Mesendoderm (in vitro differentiated cells): ENCODE measurements at regions not wholly inside any gene's neighbourhood (a gene's known extent, or its start where the extent isn't known, plus 50 kb on each side); places are given as distances from the start of the nearest gene placed in this dataset.

Experiments
- DNase-seq: peaks from one replicate; pipeline ENCODE4 v3.0.0; 2013
- H2AK5ac ChIP-seq: 2 replicates; pipeline ENCODE4 v1.6.1; 2013; ENCODE audit warnings: low read length, inconsistent platforms
- H2BK120ac ChIP-seq: 2 replicates; pipeline ENCODE4 v1.6.1; 2013; ENCODE audit warnings: low read depth, mild to moderate bottlenecking, low read length, moderate library complexity, mixed read lengths
- H2BK15ac ChIP-seq: replicated peaks from 2 replicates; pipeline ENCODE4 v1.6.1; 2013; ENCODE audit warnings: low read depth, mild to moderate bottlenecking, moderate library complexity
- H2BK5ac ChIP-seq: 2 replicates; pipeline ENCODE4 v1.6.1; 2013; ENCODE audit warnings: low read length, inconsistent platforms
- H3K18ac ChIP-seq: 2 replicates; pipeline ENCODE4 v1.6.1; 2013; ENCODE audit warnings: mild to moderate bottlenecking, low read length, mixed read lengths
- H3K23ac ChIP-seq: one replicate; pipeline ENCODE4 v1.6.1; 2013; ENCODE audit warnings: low read length
- H3K27ac ChIP-seq: 2 replicates; pipeline ENCODE4 v1.5.1; 2013; ENCODE audit warnings: low read depth, mild to moderate bottlenecking, inconsistent platforms, low read length, moderate library complexity
- H3K27me3 ChIP-seq: 2 replicates; pipeline ENCODE4 v1.6.1; 2013; ENCODE audit warnings: low read length, control low read depth, mild to moderate bottlenecking, inconsistent platforms; ENCODE audit not compliant: insufficient read depth, poor library complexity
- H3K36me3 ChIP-seq: 2 replicates; pipeline ENCODE4 v1.6.1; 2013; ENCODE audit warnings: low read length, inconsistent platforms; ENCODE audit not compliant: control insufficient read depth, insufficient read depth
- H3K4ac ChIP-seq: one replicate; pipeline ENCODE4 v1.6.1; 2013; ENCODE audit warnings: low read depth, mild to moderate bottlenecking, low read length, moderate library complexity
- H3K4me1 ChIP-seq: 2 replicates; pipeline ENCODE4 v1.6.1; 2013; ENCODE audit warnings: low read depth, low read length, inconsistent platforms; ENCODE audit not compliant: control insufficient read depth
- H3K4me2 ChIP-seq: 2 replicates; pipeline ENCODE4 v1.6.1; 2013; ENCODE audit warnings: low read length
- H3K4me3 ChIP-seq: 2 replicates; pipeline ENCODE4 v1.5.1; 2013; ENCODE audit warnings: mild to moderate bottlenecking, low read length
- H3K56ac ChIP-seq: one replicate; pipeline ENCODE4 v1.6.1; 2013; ENCODE audit warnings: low read length
- H3K79me1 ChIP-seq: 2 replicates; pipeline ENCODE4 v1.6.1; 2013; ENCODE audit warnings: low read length, inconsistent platforms
- H3K79me2 ChIP-seq: 2 replicates; pipeline ENCODE4 v1.6.1; 2013; ENCODE audit warnings: mild to moderate bottlenecking, low read length; ENCODE audit not compliant: control insufficient read depth, insufficient read depth
- H3K9ac ChIP-seq: 2 replicates; pipeline ENCODE4 v1.6.1; 2013; ENCODE audit warnings: low read length, inconsistent platforms
- H4K5ac ChIP-seq: one replicate; pipeline ENCODE4 v1.6.1; 2013; ENCODE audit warnings: low read length
- H4K8ac ChIP-seq: one replicate; pipeline ENCODE4 v1.6.1; 2013; ENCODE audit warnings: low read depth, mild to moderate bottlenecking, control low read depth, low read length, moderate library complexity
- WGBS: extraction: QIAGEN DNeasy Blood & Tissue Kit; methylation state at CpG from one replicate; pipeline ENCODE4 v1.1.7; 2013; ENCODE audit warnings: low lambda C conversion rate, missing lambda C conversion rate; ENCODE audit not compliant: insufficient coverage; ENCODE audit errors: extremely low coverage; 5-methylcytosine and 5-hydroxymethylcytosine counted together

GRCh38 chr10:61356354-61356753, 96.8 kb downstream of the TMEM26 start:
- Histone ChIP-seq H4K8ac (no peak overlapping the region), H3K36me3 (no peaks in the 10 kb centered on the region), H2AK5ac (no peak overlapping the region), H3K79me2 (no peaks in the 10 kb centered on the region), H3K4me2 (no peak overlapping the region), H3K9ac (no peak overlapping the region), H2BK5ac (no peak overlapping the region), H3K4me3 (no peak overlapping the region), H3K27me3 (no peaks in the 10 kb centered on the region), H2BK15ac (no peak overlapping the region), H3K4ac (no peak overlapping the region), H4K5ac (no peak overlapping the region), H3K4me1 (no peaks in the 10 kb centered on the region), H3K18ac (no peak overlapping the region), H3K23ac (no peak overlapping the region), H3K79me1 (no peaks in the 10 kb centered on the region), H3K56ac (no peak overlapping the region), H2BK120ac (no peak overlapping the region), H3K27ac (no peak overlapping the region)
- DNase-seq = no peak

DNA sequence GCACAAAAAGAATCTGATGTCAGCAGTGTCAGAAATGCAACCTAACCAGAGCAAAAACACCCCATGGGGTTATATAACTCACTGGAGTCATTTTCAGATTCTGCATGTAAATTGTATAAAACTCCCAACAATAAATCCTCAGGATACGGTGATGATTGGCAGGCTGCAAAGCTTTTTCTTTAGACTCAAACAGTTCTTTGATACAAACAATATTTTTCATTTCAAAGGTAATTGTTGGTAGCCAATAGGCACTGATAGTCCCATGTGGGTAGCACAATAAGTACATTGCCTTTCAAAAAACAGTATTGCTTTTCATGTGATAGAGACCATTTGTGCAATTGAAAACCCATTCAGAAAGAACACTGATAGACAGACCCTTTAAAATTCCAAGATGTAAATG, 98.0 kb downstream of the TMEM26 start:
- no peaks in the 10 kb centered on the region for H3K27me3 ChIP-seq
- H3K36me3 ChIP-seq = no peaks in the 10 kb centered on the region
- H3K23ac ChIP-seq = no peak overlapping the region
- H2BK5ac ChIP-seq = no peak overlapping the region
- no peak overlapping the region for H3K9ac ChIP-seq
- H3K4me2 ChIP-seq = no peak overlapping the region
- no peak overlapping the region for H3K27ac ChIP-seq
- DNase-seq = no peak
- no peak overlapping the region for H2BK15ac ChIP-seq
- WGBS = no CpG with 5 or more reads among the region's 1 CpG
- H4K8ac ChIP-seq = no peak overlapping the region
- no peak overlapping the region for H4K5ac ChIP-seq
- H3K18ac ChIP-seq = no peak overlapping the region
- H3K4me3 ChIP-seq = no peak overlapping the region
- no peaks in the 10 kb centered on the region for H3K4me1 ChIP-seq
- no peak overlapping the region for H2BK120ac ChIP-seq
- no peaks in the 10 kb centered on the region for H3K79me1 ChIP-seq
- H3K4ac ChIP-seq = no peak overlapping the region
- H3K79me2 ChIP-seq = no peaks in the 10 kb centered on the region
- H2AK5ac ChIP-seq = no peak overlapping the region
- no peak overlapping the region for H3K56ac ChIP-seq

GRCh38 chr10:61354401-61354975, 98.7 kb downstream of the TMEM26 start:
- Histone ChIP-seq H3K4me1 (no peaks in the 10 kb centered on the region), H3K56ac (no peak overlapping the region), H2BK120ac (no peak overlapping the region), H3K4ac (no peak overlapping the region), H3K4me2 (no peak overlapping the region), H3K79me2 (no peaks in the 10 kb centered on the region), H3K9ac (no peak overlapping the region), H3K18ac (no peak overlapping the region), H2BK5ac (no peak overlapping the region), H3K23ac (no peak overlapping the region), H2BK15ac (no peak overlapping the region), H3K27me3 (no peaks in the 10 kb centered on the region), H2AK5ac (no peak overlapping the region), H3K79me1 (no peaks in the 10 kb centered on the region), H3K27ac (no peak overlapping the region), H3K36me3 (no peaks in the 10 kb centered on the region), H3K4me3 (no peak overlapping the region), H4K5ac (no peak overlapping the region), H4K8ac (no peak overlapping the region)
- no peak for DNase-seq
- 100% methylated on average over 1 of the region's 2 CpGs for WGBS

DNA sequence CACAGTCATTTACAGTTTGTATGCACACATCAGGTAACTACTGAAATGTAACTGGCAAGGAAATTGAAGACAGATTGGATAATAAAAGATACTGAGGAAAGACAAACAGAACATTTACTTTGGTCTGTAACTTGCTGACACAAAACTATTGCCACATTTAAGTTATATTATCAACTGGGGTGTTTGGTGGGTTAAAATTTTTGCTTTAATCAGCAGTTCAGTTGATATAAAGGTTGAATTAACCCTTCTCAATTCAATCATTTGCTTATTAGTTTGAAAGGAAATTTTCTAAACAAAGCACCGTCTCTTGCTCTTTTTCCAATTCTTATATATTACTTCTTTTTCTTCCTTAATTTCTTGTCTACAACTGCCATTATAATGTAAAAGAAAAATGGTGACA, 102.4 kb downstream of the TMEM26 start:
- Histone ChIP-seq H3K56ac (no peak overlapping the region), H3K79me2 (no peaks in the 10 kb centered on the region), H3K4me1 (no peaks in the 10 kb centered on the region), H2BK120ac (no peak overlapping the region), H2BK5ac (no peak overlapping the region), H3K4me3 (no peak overlapping the region), H3K9ac (no peak overlapping the region), H2BK15ac (no peak overlapping the region), H4K5ac (no peak overlapping the region), H3K4ac (no peak overlapping the region), H3K79me1 (no peaks in the 10 kb centered on the region), H3K4me2 (no peak overlapping the region), H3K27me3 (no peaks in the 10 kb centered on the region), H3K23ac (no peak overlapping the region), H3K18ac (no peak overlapping the region), H2AK5ac (no peak overlapping the region), H4K8ac (no peak overlapping the region), H3K36me3 (no peaks in the 10 kb centered on the region), H3K27ac (no peak overlapping the region)
- DNase-seq = no peak
- no CpG with 5 or more reads among the region's 1 CpG for WGBS

GRCh38 chr10:61350068-61350467, 103.1 kb downstream of the TMEM26 start:
- WGBS = no CpG with 5 or more reads among the region's 1 CpG
- Histone ChIP-seq H4K5ac (no peak overlapping the region), H3K4me2 (no peak overlapping the region), H2BK15ac (no peak overlapping the region), H3K36me3 (no peaks in the 10 kb centered on the region), H3K4me1 (no peaks in the 10 kb centered on the region), H3K27me3 (no peaks in the 10 kb centered on the region), H2BK5ac (no peak overlapping the region), H2BK120ac (no peak overlapping the region), H3K4ac (no peak overlapping the region), H3K4me3 (no peak overlapping the region), H3K56ac (no peak overlapping the region), H4K8ac (no peak overlapping the region), H3K79me2 (no peaks in the 10 kb centered on the region), H2AK5ac (no peak overlapping the region), H3K18ac (no peak overlapping the region), H3K79me1 (no peaks in the 10 kb centered on the region), H3K23ac (no peak overlapping the region), H3K27ac (no peak overlapping the region), H3K9ac (no peak overlapping the region)
- no peak for DNase-seq

GRCh38 chr10:61346796-61347413, 106.3 kb downstream of the TMEM26 start:
- no peaks in the 10 kb centered on the region for H3K36me3 ChIP-seq
- H3K79me1 ChIP-seq = no peaks in the 10 kb centered on the region
- H3K27me3 ChIP-seq = no peaks in the 10 kb centered on the region
- H2BK5ac ChIP-seq = no peak overlapping the region
- H2AK5ac ChIP-seq = no peak overlapping the region
- H3K4ac ChIP-seq = no peak overlapping the region
- H3K79me2 ChIP-seq = no peaks in the 10 kb centered on the region
- H3K18ac ChIP-seq = no peak overlapping the region
- no peak overlapping the region for H3K4me3 ChIP-seq
- no peak for DNase-seq
- H3K27ac ChIP-seq = no peak overlapping the region
- no peak overlapping the region for H2BK120ac ChIP-seq
- H3K4me1 ChIP-seq = no peaks in the 10 kb centered on the region
- no peak overlapping the region for H2BK15ac ChIP-seq
- H3K9ac ChIP-seq = no peak overlapping the region
- H3K23ac ChIP-seq = no peak overlapping the region
- no peak overlapping the region for H3K4me2 ChIP-seq
- no peak overlapping the region for H4K8ac ChIP-seq
- no peak overlapping the region for H3K56ac ChIP-seq
- WGBS = no CpG with 5 or more reads among the region's 3 CpGs
- no peak overlapping the region for H4K5ac ChIP-seq
